ENCODE measurements at regions not wholly inside any gene's neighbourhood (a gene's known extent, or its start where the extent isn't known, plus 50 kb on each side); places are given as distances from the start of the nearest gene placed in this dataset.

DNA sequence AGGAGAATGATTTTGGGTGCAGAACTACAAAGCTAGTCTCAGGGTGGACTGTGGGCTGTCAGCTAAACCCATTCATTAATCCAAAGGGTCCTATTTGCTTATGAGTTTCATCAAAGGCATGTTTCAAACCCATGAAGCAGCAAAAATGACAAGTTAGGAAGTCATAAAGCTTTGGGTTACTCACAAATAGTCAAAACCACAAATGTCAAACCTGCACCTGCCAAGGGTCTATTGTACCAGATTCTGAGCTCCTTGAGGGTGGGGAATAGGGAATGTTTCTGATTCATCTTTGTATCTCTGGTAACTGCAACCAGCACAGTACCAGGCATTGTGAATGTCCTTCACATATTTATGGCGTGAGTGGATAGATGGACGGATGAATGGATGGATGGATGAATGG is 317.7 kb downstream of the MAF start:
- TF ChIP-seq, protein P1, sequence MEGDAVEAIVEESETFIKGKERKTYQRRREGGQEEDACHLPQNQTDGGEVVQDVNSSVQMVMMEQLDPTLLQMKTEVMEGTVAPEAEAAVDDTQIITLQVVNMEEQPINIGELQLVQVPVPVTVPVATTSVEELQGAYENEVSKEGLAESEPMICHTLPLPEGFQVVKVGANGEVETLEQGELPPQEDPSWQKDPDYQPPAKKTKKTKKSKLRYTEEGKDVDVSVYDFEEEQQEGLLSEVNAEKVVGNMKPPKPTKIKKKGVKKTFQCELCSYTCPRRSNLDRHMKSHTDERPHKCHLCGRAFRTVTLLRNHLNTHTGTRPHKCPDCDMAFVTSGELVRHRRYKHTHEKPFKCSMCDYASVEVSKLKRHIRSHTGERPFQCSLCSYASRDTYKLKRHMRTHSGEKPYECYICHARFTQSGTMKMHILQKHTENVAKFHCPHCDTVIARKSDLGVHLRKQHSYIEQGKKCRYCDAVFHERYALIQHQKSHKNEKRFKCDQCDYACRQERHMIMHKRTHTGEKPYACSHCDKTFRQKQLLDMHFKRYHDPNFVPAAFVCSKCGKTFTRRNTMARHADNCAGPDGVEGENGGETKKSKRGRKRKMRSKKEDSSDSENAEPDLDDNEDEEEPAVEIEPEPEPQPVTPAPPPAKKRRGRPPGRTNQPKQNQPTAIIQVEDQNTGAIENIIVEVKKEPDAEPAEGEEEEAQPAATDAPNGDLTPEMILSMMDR (IDR thresholded peaks at IDR 0.05; ENCODE audit: low read length) = no peak
- TF ChIP-seq EZH2 (optimal IDR thresholded peaks at IDR 0.05; ENCODE audit: low read depth, low read length) = no peak
- no peak for TF ChIP-seq EZH2phosphoT487 (IDR thresholded peaks at IDR 0.05; ENCODE audit: low read length)

Measured in MM.1S (cell line).